ENCODE measurements at regions not wholly inside any gene's neighbourhood (a gene's known extent, or its start where the extent isn't known, plus 50 kb on each side); places are given as distances from the start of the nearest gene placed in this dataset.
"Not testable (repeated sequence)": the region's sequence is repeated elsewhere in the genome, so short reads cannot be mapped to it uniquely, and the experiment has no call there.

DNA sequence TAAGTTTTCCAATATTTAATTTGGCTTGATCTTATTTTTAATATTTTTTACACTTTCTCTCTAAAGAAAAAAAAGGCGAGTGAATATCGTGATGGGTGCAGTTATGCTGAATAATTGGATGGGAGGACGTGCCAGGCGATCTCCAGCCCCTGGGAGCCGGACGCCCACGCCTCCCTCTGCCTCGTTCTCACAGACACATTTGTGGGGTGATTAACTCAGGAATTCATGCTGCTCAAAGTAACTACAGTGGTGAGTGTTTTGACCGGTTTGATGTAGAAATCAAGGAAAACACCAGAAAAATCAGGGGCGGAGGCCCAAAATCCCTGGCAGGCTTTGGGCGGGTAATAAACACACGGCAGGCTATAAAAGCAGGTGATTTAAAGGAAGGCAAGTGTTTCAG lies 736.8 kb upstream of the SALL3 start:
- Mint-ChIP-seq H3K27me3 (ENCODE audit: low read depth) (no peaks in the 10 kb centered on the region), H3K27ac (no peak overlapping the region), H3K4me1 (ENCODE audit: low read depth) (no peaks in the 10 kb centered on the region), H3K36me3 (ENCODE audit: low read depth) (peaks cover 3% of the 10 kb centered on the region), H3K9me3 (peaks cover 7% of the 10 kb centered on the region), H3K4me3 (ENCODE audit: low read depth) (no peak overlapping the region)
- no peak for DNase-seq (ENCODE audit: low spot score)
- intact Hi-C loops (cut with micrococcal nuclease) = no loop called here

DNA sequence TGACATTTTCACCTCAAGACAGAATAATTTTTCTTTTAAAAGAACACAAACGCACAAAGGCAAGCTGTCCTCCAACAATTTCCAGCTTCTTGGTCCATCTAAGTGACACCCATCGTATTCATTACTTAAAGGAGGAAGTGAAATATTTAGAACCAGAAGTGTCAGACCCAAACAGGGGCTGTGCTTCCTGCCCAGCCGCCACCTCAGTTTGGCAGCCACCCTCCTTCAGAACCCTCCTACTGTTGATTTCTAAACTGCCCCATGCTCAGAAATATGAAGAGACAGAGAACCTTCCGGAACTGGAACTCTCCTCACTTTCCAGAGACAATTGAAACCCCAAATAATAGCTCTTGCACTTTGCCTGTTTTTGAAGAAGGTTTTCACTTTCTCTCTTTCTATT lies 734.8 kb upstream of the SALL3 start:
- Mint-ChIP-seq H3K27me3 (ENCODE audit: low read depth) (no peaks in the 10 kb centered on the region), H3K36me3 (ENCODE audit: low read depth) (no peaks in the 10 kb centered on the region), H3K4me3 (ENCODE audit: low read depth) (no peak overlapping the region), H3K9me3 (no peaks in the 10 kb centered on the region), H3K27ac (no peak overlapping the region), H3K4me1 (ENCODE audit: low read depth) (no peaks in the 10 kb centered on the region)
- intact Hi-C loops (cut with micrococcal nuclease) = no loop called here
- no peak for DNase-seq (ENCODE audit: low spot score)

GRCh38 chr18:78245451-78245850 lies 734.2 kb upstream of the SALL3 start:
- Mint-ChIP-seq H3K4me3 (ENCODE audit: low read depth) (no peak overlapping the region), H3K4me1 (ENCODE audit: low read depth) (no peaks in the 10 kb centered on the region), H3K27me3 (ENCODE audit: low read depth) (no peaks in the 10 kb centered on the region), H3K27ac (no peak overlapping the region), H3K9me3 (no peaks in the 10 kb centered on the region), H3K36me3 (ENCODE audit: low read depth) (no peaks in the 10 kb centered on the region)
- DNase-seq (ENCODE audit: low spot score) = no peak
- intact Hi-C loops (cut with micrococcal nuclease) = no loop called here

DNA sequence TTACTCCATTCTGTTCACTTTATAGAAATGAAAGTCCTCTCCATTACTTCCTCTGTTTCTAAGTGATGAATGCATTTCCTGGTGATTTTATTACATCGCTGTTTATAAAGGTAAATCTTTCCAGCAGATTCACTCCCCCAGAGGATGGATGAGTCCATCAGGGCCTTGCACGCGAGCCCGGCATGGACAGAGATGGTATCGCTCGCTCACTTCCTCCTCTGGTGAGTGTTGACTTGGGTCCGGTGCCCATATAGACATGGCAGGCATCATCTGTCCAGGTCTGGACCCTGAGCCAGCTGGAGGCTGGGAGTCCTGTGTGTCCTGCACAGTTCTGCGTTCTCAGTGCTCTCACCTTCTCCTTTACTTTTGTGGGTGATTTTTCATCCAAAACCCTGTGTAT lies 733.6 kb upstream of the SALL3 start:
- Mint-ChIP-seq H3K27me3 (ENCODE audit: low read depth) (no peaks in the 10 kb centered on the region), H3K36me3 (ENCODE audit: low read depth) (no peaks in the 10 kb centered on the region), H3K27ac (no peak overlapping the region), H3K4me1 (ENCODE audit: low read depth) (no peaks in the 10 kb centered on the region), H3K9me3 (no peaks in the 10 kb centered on the region), H3K4me3 (ENCODE audit: low read depth) (no peak overlapping the region)
- intact Hi-C loops (cut with micrococcal nuclease) = no loop called here
- no peak for DNase-seq (ENCODE audit: low spot score)

DNA sequence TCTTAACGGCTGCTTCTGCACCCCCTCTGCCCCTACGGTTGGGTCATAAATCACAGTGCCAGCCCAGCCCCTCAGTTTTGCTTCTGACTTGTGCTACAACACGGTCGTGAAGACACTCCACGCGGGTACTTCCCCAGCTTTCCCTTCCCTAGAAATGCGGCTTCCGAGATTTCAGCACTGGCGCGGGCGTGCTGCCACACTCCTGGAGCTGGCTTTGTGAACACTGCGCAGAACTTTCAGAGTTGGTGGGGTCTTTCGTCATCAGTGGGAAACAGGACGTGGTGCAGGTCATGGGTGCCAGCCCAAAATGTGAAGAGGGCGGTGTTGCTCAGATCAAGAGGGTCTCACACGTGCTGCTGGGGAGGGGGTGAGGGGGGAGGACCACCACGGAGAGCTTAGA lies 733.0 kb upstream of the SALL3 start:
- H3K4me1 Mint-ChIP-seq (ENCODE audit: low read depth) = no peaks in the 10 kb centered on the region
- H3K27ac Mint-ChIP-seq = no peak overlapping the region
- intact Hi-C loops (cut with micrococcal nuclease) = no loop called here
- no peaks in the 10 kb centered on the region for H3K27me3 Mint-ChIP-seq (ENCODE audit: low read depth)
- no peaks in the 10 kb centered on the region for H3K9me3 Mint-ChIP-seq
- no peak for DNase-seq (ENCODE audit: low spot score)
- H3K36me3 Mint-ChIP-seq (ENCODE audit: low read depth) = no peaks in the 10 kb centered on the region
- no peak overlapping the region for H3K4me3 Mint-ChIP-seq (ENCODE audit: low read depth)

DNA sequence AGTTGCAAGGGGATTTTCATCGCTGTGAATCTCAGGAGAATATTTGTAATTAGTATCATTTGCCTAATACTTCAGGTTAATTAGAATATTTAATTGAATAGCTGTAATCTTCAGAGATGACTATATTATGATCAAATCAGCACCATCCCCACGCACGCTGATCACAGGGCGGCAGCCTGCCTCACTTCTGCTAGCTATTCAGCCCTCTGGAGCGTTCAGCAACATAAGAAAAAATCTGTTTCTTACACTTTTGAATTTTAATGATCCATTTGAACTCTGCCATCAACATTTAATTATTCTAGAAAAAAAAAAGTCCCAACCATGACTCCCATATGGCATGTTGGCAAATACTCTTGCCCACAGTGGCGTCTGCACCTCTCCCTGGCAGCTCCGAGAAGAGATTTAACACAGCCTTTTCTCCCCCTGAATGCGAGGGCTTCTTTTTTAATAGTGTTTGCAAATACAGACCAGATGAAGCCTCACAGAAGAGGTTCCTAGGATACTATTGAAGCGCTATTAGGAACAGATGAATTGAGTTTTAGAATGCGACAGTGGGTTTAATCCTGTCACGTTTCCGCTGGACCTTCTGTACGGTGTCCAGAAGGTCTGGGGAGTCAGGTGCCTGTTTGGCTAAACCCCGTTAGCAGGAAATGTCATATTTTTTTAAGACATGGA lies 731.9 kb upstream of the SALL3 start:
- no peak overlapping the region for H3K4me3 Mint-ChIP-seq (ENCODE audit: low read depth)
- H3K9me3 Mint-ChIP-seq = no peaks in the 10 kb centered on the region
- DNase-seq (ENCODE audit: low spot score) = no peak
- no peaks in the 10 kb centered on the region for H3K27me3 Mint-ChIP-seq (ENCODE audit: low read depth)
- no peaks in the 10 kb centered on the region for H3K4me1 Mint-ChIP-seq (ENCODE audit: low read depth)
- intact Hi-C loops (cut with micrococcal nuclease) = no loop called here
- H3K36me3 Mint-ChIP-seq (ENCODE audit: low read depth) = no peaks in the 10 kb centered on the region
- H3K27ac Mint-ChIP-seq = no peak overlapping the region

- Mint-ChIP-seq H3K27ac (no peak overlapping the region), H3K27me3 (ENCODE audit: low read depth) (no peaks in the 10 kb centered on the region), H3K36me3 (ENCODE audit: low read depth) (no peaks in the 10 kb centered on the region), H3K4me3 (ENCODE audit: low read depth) (no peak overlapping the region), H3K4me1 (ENCODE audit: low read depth) (no peaks in the 10 kb centered on the region), H3K9me3 (no peaks in the 10 kb centered on the region)
- DNase-seq (ENCODE audit: low spot score) = no peak
- intact Hi-C loops (cut with micrococcal nuclease) = no loop called here
These were observed 724.6 kb upstream of the SALL3 start for GRCh38 chr18:78255013-78255412.

- Mint-ChIP-seq H3K9me3 (peaks cover 12% of the 10 kb centered on the region), H3K4me1 (ENCODE audit: low read depth) (no peaks in the 10 kb centered on the region), H3K36me3 (ENCODE audit: low read depth) (no peaks in the 10 kb centered on the region), H3K27ac (no peak overlapping the region), H3K27me3 (ENCODE audit: low read depth) (no peaks in the 10 kb centered on the region), H3K4me3 (ENCODE audit: low read depth) (no peak overlapping the region)
- intact Hi-C loops (cut with micrococcal nuclease) = no loop called here
- DNase-seq (ENCODE audit: low spot score) = no peak
These were observed 711.2 kb upstream of the SALL3 start for GRCh38 chr18:78268226-78268988.

- intact Hi-C loops (cut with micrococcal nuclease) = no loop called here
- Mint-ChIP-seq H3K4me1 (ENCODE audit: low read depth) (no peaks in the 10 kb centered on the region), H3K27ac (no peak overlapping the region), H3K36me3 (ENCODE audit: low read depth) (no peaks in the 10 kb centered on the region), H3K27me3 (ENCODE audit: low read depth) (no peaks in the 10 kb centered on the region), H3K4me3 (ENCODE audit: low read depth) (no peak overlapping the region), H3K9me3 (peaks cover 28% of the 10 kb centered on the region)
- DNase-seq (ENCODE audit: low spot score) = no peak
These were observed 707.8 kb upstream of the SALL3 start for GRCh38 chr18:78271790-78272189.

DNA sequence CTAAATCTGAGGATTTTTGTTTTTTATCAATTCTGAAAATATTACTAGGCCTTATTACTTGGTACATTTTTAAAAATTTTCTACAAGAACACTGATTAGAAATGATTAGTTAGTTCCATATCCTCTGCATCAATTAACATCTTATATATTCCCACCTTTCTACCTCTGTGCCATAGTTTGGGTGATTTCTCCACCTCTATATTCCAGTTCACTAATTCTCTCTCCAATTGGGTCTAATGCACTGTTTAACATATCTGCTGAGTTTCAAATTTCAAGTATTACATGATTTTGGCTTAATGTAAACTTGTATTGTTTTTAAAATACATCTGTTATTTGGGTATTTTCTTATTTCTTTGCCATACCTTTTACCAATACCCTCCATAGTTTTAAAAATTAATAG lies 705.7 kb upstream of the SALL3 start:
- Mint-ChIP-seq H3K9me3 (peaks cover 24% of the 10 kb centered on the region), H3K27ac (no peak overlapping the region), H3K27me3 (ENCODE audit: low read depth) (no peaks in the 10 kb centered on the region), H3K4me1 (ENCODE audit: low read depth) (no peaks in the 10 kb centered on the region), H3K4me3 (ENCODE audit: low read depth) (no peak overlapping the region), H3K36me3 (ENCODE audit: low read depth) (no peaks in the 10 kb centered on the region)
- intact Hi-C loops (cut with micrococcal nuclease) = no loop called here
- DNase-seq (ENCODE audit: low spot score) = no peak

DNA sequence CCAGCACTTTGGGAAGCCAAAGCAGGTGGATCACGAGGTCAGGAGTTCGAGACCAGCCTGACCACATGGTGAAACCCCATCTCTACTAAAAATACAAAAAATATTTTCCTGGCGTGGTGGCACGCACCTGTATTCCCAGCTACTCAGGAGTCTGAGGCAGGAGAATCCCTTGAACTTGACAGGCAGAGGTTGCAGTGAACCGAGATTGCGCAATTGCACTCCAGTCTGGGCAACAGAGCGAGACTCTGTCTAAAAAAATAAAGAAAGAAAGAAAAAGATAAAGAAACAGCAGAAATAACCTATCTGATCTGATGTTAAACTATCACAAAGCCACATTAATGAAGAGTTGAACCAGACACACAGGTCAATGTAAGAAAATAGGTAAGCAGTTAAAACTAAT lies 696.2 kb upstream of the SALL3 start:
- DNase-seq (ENCODE audit: low spot score); H3K4me1 Mint-ChIP-seq (ENCODE audit: low read depth); H3K9me3 Mint-ChIP-seq; H3K4me3 Mint-ChIP-seq (ENCODE audit: low read depth); H3K27ac Mint-ChIP-seq; intact Hi-C loops (cut with micrococcal nuclease); H3K27me3 Mint-ChIP-seq (ENCODE audit: low read depth); H3K36me3 Mint-ChIP-seq (ENCODE audit: low read depth): not testable (repeated sequence)

DNA sequence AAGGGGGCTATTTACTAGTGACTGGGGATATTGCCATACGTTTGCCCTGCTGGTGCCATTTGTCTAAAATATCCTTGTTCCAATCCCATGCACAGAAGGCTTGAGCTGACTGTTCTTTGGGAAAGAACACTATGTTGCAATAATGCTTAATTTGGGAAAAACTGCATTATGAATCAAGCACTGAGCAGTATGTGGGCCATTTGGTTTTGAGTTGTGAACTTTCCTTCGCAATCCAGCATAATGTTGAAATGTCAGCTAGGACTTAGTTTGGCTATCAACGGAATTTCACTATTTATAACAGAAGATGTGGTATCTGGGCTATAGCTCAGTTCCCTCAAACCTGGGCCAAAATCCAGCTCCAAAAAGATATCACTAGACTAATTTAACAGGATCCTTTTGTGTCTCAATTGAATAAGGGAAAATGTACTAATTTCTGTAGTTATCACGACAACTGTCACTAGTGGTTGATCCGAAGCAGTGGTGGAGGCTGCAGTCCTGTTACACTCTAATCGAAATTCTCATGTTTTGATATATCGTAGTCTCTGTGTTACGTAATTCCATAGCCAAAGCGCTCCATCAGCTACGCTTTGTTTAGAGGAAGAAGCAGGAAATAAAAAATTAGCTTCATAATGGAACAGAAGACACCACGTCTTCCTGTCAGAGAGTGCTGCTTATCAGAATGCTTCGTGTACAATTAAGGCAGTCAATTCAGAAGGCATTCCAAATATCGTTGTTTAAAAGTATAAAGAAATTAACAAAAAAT lies 686.8 kb upstream of the SALL3 start:
- no peak overlapping the region for H3K27ac Mint-ChIP-seq
- H3K4me1 Mint-ChIP-seq (ENCODE audit: low read depth) = no peaks in the 10 kb centered on the region
- H3K9me3 Mint-ChIP-seq = peaks cover 11% of the 10 kb centered on the region
- DNase-seq (ENCODE audit: low spot score) = no peak
- no peaks in the 10 kb centered on the region for H3K27me3 Mint-ChIP-seq (ENCODE audit: low read depth)
- H3K4me3 Mint-ChIP-seq (ENCODE audit: low read depth) = no peak overlapping the region
- no peaks in the 10 kb centered on the region for H3K36me3 Mint-ChIP-seq (ENCODE audit: low read depth)
- intact Hi-C loops (cut with micrococcal nuclease) = no loop called here

DNA sequence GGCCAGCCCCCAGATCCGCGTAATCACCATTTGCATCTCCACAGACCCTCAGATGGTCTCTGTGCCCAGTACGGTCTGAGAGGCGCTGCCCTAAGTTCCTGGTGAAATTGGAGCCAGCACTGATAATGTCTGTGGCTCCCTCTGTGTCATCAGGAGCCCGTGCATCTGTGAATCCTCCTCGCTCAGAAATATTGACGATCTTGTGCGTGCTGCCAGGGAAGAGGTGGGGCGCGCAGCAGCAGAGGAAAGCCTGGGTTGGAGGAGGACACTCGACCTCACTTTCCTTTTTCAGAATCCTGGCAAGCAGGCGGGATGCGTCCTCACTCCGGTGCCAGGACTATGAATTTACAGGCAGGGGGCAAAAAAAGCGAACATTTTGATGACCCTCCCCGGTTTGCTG lies 686.1 kb upstream of the SALL3 start:
- Mint-ChIP-seq H3K36me3 (ENCODE audit: low read depth) (no peaks in the 10 kb centered on the region), H3K27ac (no peak overlapping the region), H3K9me3 (peaks cover 11% of the 10 kb centered on the region), H3K4me3 (ENCODE audit: low read depth) (no peak overlapping the region), H3K27me3 (ENCODE audit: low read depth) (no peaks in the 10 kb centered on the region), H3K4me1 (ENCODE audit: low read depth) (no peaks in the 10 kb centered on the region)
- intact Hi-C loops (cut with micrococcal nuclease) = no loop called here
- DNase-seq (ENCODE audit: low spot score) = no peak

All from activated T-helper 2 cell treated with anti-CD3 and anti-CD28 coated beads, Interferon-gamma antibody, Interleukin-2, Interleukin-4, amounts not matched to agents 10 μg/mL and 5 μg/mL and 100 μg/mL, durations not matched to agents 14 hours and 24 hours and 36 hours (primary cell).